Lower lobe of right lung (tissue), 2 donors: ENCODE measurements at regions not wholly inside any gene's neighbourhood (a gene's known extent, or its start where the extent isn't known, plus 50 kb on each side); places are given as distances from the start of the nearest gene placed in this dataset.

Experiments
- ATAC-seq, 2 donors: fragments of 200-7000 bp; cut with Tn5 transposase; one replicate each; pipeline ENCODE4 v1.9.1; 2020 to 2022; ENCODE audit warnings: mild to moderate bottlenecking in 2 of 2, moderate library complexity in 2 of 2
- DNase-seq: peaks from one replicate; pipeline ENCODE4 v3.0.0-alpha.2; 2020
- H3K27ac ChIP-seq: fragments of 200-600 bp; one replicate; pipeline ENCODE4 v1.8.0; 2022
- H3K27me3 ChIP-seq: fragments of 200-600 bp; one replicate; pipeline ENCODE4 v1.8.0; 2022; ENCODE audit warnings: low read depth
- H3K36me3 ChIP-seq: fragments of 200-600 bp; one replicate; pipeline ENCODE4 v1.8.0; 2022; ENCODE audit warnings: mild to moderate bottlenecking
- H3K4me1 ChIP-seq: fragments of 200-600 bp; one replicate; pipeline ENCODE4 v1.8.0; 2022
- H3K4me3 ChIP-seq: fragments of 200-600 bp; one replicate; pipeline ENCODE4 v1.8.0; 2022; ENCODE audit warnings: mild to moderate bottlenecking
- H3K9me3 ChIP-seq: fragments of 200-600 bp; one replicate; pipeline ENCODE4 v1.8.0; 2022
- CTCF ChIP-seq: fragments of 200-600 bp; IDR thresholded peaks from one replicate; pipeline ENCODE4 v1.8.0; 2022; ENCODE audit warnings: antibody characterized with exemption, mild to moderate bottlenecking
- intact Hi-C: fragments of 100-400 bp; cut with DNase I; formaldehyde crosslinking; loops from one replicate; pipeline ENCODE4 v1.11.0; 2022
- donor health status: DM: no; HTN: yes; CAD: no; lungs with severe emphysema.

- no peaks in the 10 kb centered on the region for H3K4me1 ChIP-seq
- no peak for TF ChIP-seq CTCF
- intact Hi-C loops: no loop called here
- no peak for DNase-seq
- no peak overlapping the region for H3K27ac ChIP-seq
- H3K4me3 ChIP-seq: no peak overlapping the region
- H3K9me3 ChIP-seq: no peaks in the 10 kb centered on the region
- no peaks in the 10 kb centered on the region for H3K36me3 ChIP-seq
- ATAC-seq: no peak
- no peaks in the 10 kb centered on the region for H3K27me3 ChIP-seq
Measured at GRCh38 chr1:106975944-106976343, 80.5 kb upstream of the PRMT6 start.

- intact Hi-C loops: no loop called here
- Histone ChIP-seq H3K27me3 (no peaks in the 10 kb centered on the region), H3K27ac (no peak overlapping the region), H3K9me3 (no peaks in the 10 kb centered on the region), H3K36me3 (no peaks in the 10 kb centered on the region), H3K4me3 (no peak overlapping the region), H3K4me1 (no peaks in the 10 kb centered on the region)
- peak in 1 of 2 donors; percentile 48 for ATAC-seq
- TF ChIP-seq CTCF: no peak
- no peak for DNase-seq
Measured at GRCh38 chr1:106978477-106979322, 77.8 kb upstream of the PRMT6 start.

GRCh38 chr1:106979371-106979770, 77.1 kb upstream of the PRMT6 start:
- no peak for TF ChIP-seq CTCF
- no peak for ATAC-seq
- DNase-seq: no peak
- no peaks in the 10 kb centered on the region for H3K27me3 ChIP-seq
- no peaks in the 10 kb centered on the region for H3K36me3 ChIP-seq
- H3K9me3 ChIP-seq: no peaks in the 10 kb centered on the region
- intact Hi-C loops: no loop called here
- H3K4me1 ChIP-seq: no peaks in the 10 kb centered on the region
- no peak overlapping the region for H3K27ac ChIP-seq
- H3K4me3 ChIP-seq: no peak overlapping the region

GRCh38 chr1:106980121-106980520, 76.4 kb upstream of the PRMT6 start:
- Histone ChIP-seq H3K27ac (no peak overlapping the region), H3K36me3 (no peaks in the 10 kb centered on the region), H3K4me3 (no peak overlapping the region), H3K27me3 (no peaks in the 10 kb centered on the region), H3K4me1 (no peaks in the 10 kb centered on the region), H3K9me3 (no peaks in the 10 kb centered on the region)
- ATAC-seq (no peak), DNase-seq (no peak)
- intact Hi-C loops: no loop called here
- no peak for TF ChIP-seq CTCF

GRCh38 chr1:106984801-106985200, 71.7 kb upstream of the PRMT6 start:
- H3K36me3 ChIP-seq: no peaks in the 10 kb centered on the region
- no peaks in the 10 kb centered on the region for H3K9me3 ChIP-seq
- no peak overlapping the region for H3K27ac ChIP-seq
- TF ChIP-seq CTCF: no peak
- H3K4me3 ChIP-seq: no peak overlapping the region
- no peaks in the 10 kb centered on the region for H3K4me1 ChIP-seq
- intact Hi-C loops: no loop called here
- no peaks in the 10 kb centered on the region for H3K27me3 ChIP-seq
- no peak for ATAC-seq
- DNase-seq: no peak
